Thyroid gland (tissue), 4 donors: ENCODE measurements at regions not wholly inside any gene's neighbourhood (a gene's known extent, or its start where the extent isn't known, plus 50 kb on each side); places are given as distances from the start of the nearest gene placed in this dataset.

Experiments used
- DNase-seq, 2 donors: peaks; one replicate each; pipeline ENCODE4 v3.0.0-alpha.2; 2019
- H3K27ac ChIP-seq, 3 donors: fragments of 200-600 bp; sonication (generic); 1 replicate in 2 of 3; 2 replicates in 1 of 3; pipeline ENCODE4 v1.5.1; 2016 to 2019; ENCODE audit warnings: mild to moderate bottlenecking in 1 of 3, moderate library complexity in 1 of 3
- H3K27me3 ChIP-seq: fragments of 200-600 bp; sonication (generic); one replicate; pipeline ENCODE4 v1.5.1; 2019
- H3K36me3 ChIP-seq, 2 donors: fragments of 200-600 bp; sonication (generic); one replicate each; pipeline ENCODE4 v1.5.1; 2016 to 2019
- H3K4me1 ChIP-seq, 2 donors: fragments of 200-600 bp; sonication (generic); one replicate each; pipeline ENCODE4 v1.5.1; 2017 to 2019
- H3K4me3 ChIP-seq, 3 donors: fragments of 200-600 bp; sonication (generic); replicated peaks in 1 of 3; 1 replicate in 2 of 3; 2 replicates in 1 of 3; pipeline ENCODE4 v1.5.1; 2016; ENCODE audit warnings: mild to moderate bottlenecking in 1 of 3
- H3K9me3 ChIP-seq: fragments of 200-600 bp; sonication (generic); one replicate; pipeline ENCODE4 v1.5.1; 2017
- CTCF ChIP-seq, 6 experiments: fragments of 200-600 bp in 3 of 6; fragments of 450-650 bp in 3 of 6; sonication (generic) in 3 of 6; IDR thresholded peaks; one replicate each; pipeline ENCODE4 v1.5.1; 2016 to 2019; ENCODE audit warnings: antibody characterized with exemption in 6 of 6, mild to moderate bottlenecking in 2 of 6, inconsistent platforms in 1 of 6, moderate library complexity in 1 of 6
- POLR2A ChIP-seq, 2 donors: fragments of 450-650 bp; IDR thresholded peaks; one replicate each; pipeline ENCODE4 v1.6.1; 2017; ENCODE audit warnings: antibody characterized with exemption in 2 of 2, mild to moderate bottlenecking in 2 of 2, moderate library complexity in 1 of 2
- WGBS, 2 donors: methylation state at CpG; one replicate each; pipeline ENCODE4 v1.1.5; 2017; 5-methylcytosine and 5-hydroxymethylcytosine counted together
- intact Hi-C: fragments of 100-400 bp; cut with DNase I; formaldehyde crosslinking; loops from one replicate; pipeline ENCODE4 v1.15.1; 2023

GRCh38 chr2:204264085-204264553, 281.2 kb upstream of the PARD3B start:
- Histone ChIP-seq H3K36me3 (no peaks in the 10 kb centered on the region), H3K4me3 (no peak overlapping the region), H3K9me3 (no peaks in the 10 kb centered on the region), H3K27ac (no peak overlapping the region), H3K4me1 (peaks cover 3 to 13% of the 10 kb centered on the region in 2 donors), H3K27me3 (no peaks in the 10 kb centered on the region)
- TF ChIP-seq POLR2A (IDR thresholded peaks at IDR 0.05) (no peak), CTCF (IDR thresholded peaks at IDR 0.05) (no peak)
- WGBS, 2 donors = 85 to 88% methylated on average over 16 of the region's 16 CpGs
- no peak for DNase-seq
- intact Hi-C loops = no loop called here

DNA sequence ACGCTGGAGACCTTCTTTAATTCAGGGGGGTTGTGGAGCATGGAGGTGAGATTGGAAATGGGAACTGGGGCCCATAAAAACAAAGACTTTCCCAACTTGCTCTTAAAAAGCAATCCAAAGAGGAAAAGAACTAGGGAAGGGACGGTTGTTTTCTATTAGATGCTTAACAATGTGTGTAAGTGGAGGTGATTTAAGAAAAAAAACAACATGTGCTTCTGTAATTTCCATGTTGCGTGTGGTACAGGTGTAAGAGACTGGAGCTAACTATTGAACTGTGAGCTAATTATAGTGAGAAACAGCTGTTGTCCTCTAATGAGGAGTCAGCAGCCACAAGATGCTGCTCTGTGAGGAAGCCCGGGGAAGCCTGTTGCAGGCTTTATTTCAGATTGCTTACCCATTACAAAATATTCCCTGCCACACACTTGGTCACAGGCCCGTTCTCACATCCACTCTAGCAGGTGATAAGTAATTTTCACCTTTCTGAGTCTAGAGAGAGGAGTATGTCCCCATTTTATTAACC, 280.6 kb upstream of the PARD3B start:
- DNase-seq = no peak
- TF ChIP-seq CTCF (IDR thresholded peaks at IDR 0.05) (no peak), POLR2A (IDR thresholded peaks at IDR 0.05) (no peak)
- intact Hi-C loops = no loop called here
- Histone ChIP-seq H3K27ac (no peak overlapping the region), H3K36me3 (no peaks in the 10 kb centered on the region), H3K9me3 (no peaks in the 10 kb centered on the region), H3K27me3 (no peaks in the 10 kb centered on the region), H3K4me3 (no peak overlapping the region), H3K4me1 (peaks cover 3 to 19% of the 10 kb centered on the region in 2 donors)
- 69% methylated on average over 5 of the region's 5 CpGs for WGBS, 2 donors

DNA sequence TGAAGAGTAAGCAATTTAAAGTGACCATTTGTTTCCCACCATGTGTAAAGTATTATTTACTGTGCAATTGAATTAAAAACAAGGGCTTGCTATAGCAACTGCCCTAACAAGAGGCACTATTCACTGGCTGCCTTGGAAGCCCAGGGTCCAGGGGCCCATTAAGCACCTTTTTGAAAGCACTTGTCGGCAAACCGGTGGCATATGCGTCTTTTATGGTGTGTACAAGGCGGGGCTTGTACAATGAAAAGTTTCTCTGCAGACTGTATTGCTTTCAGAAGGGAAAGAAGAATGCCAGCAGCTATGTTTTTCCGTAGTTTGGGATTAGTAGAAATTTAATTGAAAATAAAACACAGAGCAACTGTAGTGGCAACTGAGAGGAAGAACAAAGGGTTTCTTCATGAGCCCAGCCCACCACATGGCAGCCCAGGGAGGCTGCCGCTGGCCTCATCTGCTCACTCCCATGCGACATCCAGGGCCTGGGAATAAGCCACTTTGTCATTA, 279.5 kb upstream of the PARD3B start:
- TF ChIP-seq CTCF (IDR thresholded peaks at IDR 0.05) = no peak
- no peak for TF ChIP-seq POLR2A (IDR thresholded peaks at IDR 0.05)
- H3K27me3 ChIP-seq = no peaks in the 10 kb centered on the region
- DNase-seq = no peak
- intact Hi-C loops = no loop called here
- H3K9me3 ChIP-seq = no peaks in the 10 kb centered on the region
- H3K36me3 ChIP-seq = no peaks in the 10 kb centered on the region
- H3K27ac ChIP-seq = no peak overlapping the region
- H3K4me1 ChIP-seq = peaks cover 3 to 13% of the 10 kb centered on the region in 2 donors
- H3K4me3 ChIP-seq = no peak overlapping the region
- 51 to 62% methylated on average over 7 of the region's 7 CpGs for WGBS, 2 donors

DNA sequence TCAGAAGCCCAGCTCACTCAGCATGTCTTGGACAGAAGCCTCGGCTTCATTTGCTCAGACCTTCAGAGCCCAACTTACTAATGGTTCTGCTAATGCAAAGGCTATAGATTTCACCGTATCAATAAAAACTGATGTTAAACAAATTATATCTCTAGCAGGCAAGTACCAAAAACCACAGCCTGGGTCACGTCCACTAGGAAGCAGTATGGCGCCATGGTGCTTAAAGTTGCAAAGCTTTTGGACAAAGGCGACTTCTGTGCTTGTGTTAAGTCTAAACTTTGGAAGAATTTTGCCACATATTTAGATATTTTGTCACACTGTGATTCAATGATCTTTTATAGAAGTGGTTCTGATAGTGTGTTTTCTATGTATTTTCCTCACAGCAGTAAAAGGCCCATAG, 276.8 kb upstream of the PARD3B start:
- H3K9me3 ChIP-seq = no peaks in the 10 kb centered on the region
- no peaks in the 10 kb centered on the region for H3K27me3 ChIP-seq
- H3K4me1 ChIP-seq = peaks cover 3 to 13% of the 10 kb centered on the region in 2 donors
- TF ChIP-seq CTCF (IDR thresholded peaks at IDR 0.05) (no peak), POLR2A (IDR thresholded peaks at IDR 0.05) (no peak)
- intact Hi-C loops = no loop called here
- no peak overlapping the region for H3K27ac ChIP-seq
- 95 to 97% methylated on average over 5 of the region's 5 CpGs for WGBS, 2 donors
- no peak overlapping the region for H3K4me3 ChIP-seq
- no peaks in the 10 kb centered on the region for H3K36me3 ChIP-seq
- DNase-seq = no peak

- Histone ChIP-seq H3K27me3 (no peaks in the 10 kb centered on the region), H3K9me3 (no peaks in the 10 kb centered on the region), H3K4me1 (peaks cover 3 to 13% of the 10 kb centered on the region in 2 donors), H3K4me3 (no peak overlapping the region), H3K36me3 (no peaks in the 10 kb centered on the region), H3K27ac (no peak overlapping the region)
- WGBS, 2 donors = 31 to 43% methylated on average over 3 of the region's 3 CpGs
- DNase-seq = peak; percentile 55 to 63
- intact Hi-C loops = no loop called here
- TF ChIP-seq CTCF (IDR thresholded peaks at IDR 0.05) = no peak
- no peak for TF ChIP-seq POLR2A (IDR thresholded peaks at IDR 0.05)
Measured at GRCh38 chr2:204268971-204269370, 276.3 kb upstream of the PARD3B start.
